Endothelial cell of umbilical vein (primary cell): ENCODE measurements at regions not wholly inside any gene's neighbourhood (a gene's known extent, or its start where the extent isn't known, plus 50 kb on each side); places are given as distances from the start of the nearest gene placed in this dataset.

Experiments
- BruUV-seq: library from RNA; stranded (reverse); fragments of 400-500 nt; replicated peaks from 2 replicates; lab custom pipeline; 2021; lab: Mats Ljungman, UMichigan
- CTCF ChIA-PET: fragments of 300-600, 350-600 bp; sonication (Branson Sonifier 250); formaldehyde crosslinking; loops from one replicate; lab custom pipeline; 2021; ENCODE audit warnings: antibody characterized with exemption, inconsistent platforms; lab: Charles Lee
- POLR2A ChIA-PET: fragments of 300-600, 350-600 bp; sonication (Branson Sonifier 250); formaldehyde crosslinking; loops from one replicate; lab custom pipeline; 2021; ENCODE audit warnings: antibody characterized with exemption, inconsistent platforms; lab: Charles Lee
- DNase-seq: peaks from one replicate; pipeline ENCODE4 v3.0.0-alpha.2; 2011; ENCODE audit warnings: low read depth, low spot score
- FAIRE-seq: peaks from 2 replicates; lab custom pipeline; 2011; peaks lifted over from hg19 to GRCh38; lab: Jason Lieb, UNC
- H2AFZ ChIP-seq: 2 replicates; pipeline ENCODE4 v1.6.0; 2012; ENCODE audit warnings: low read depth, low read length, control low read depth, inconsistent platforms
- H3K27ac ChIP-seq: 2 replicates; pipeline ENCODE4 v1.5.1; 2011; ENCODE audit warnings: low read depth, mild to moderate bottlenecking, control low read depth, low read length, moderate library complexity; ENCODE audit not compliant: insufficient read depth
- H3K27me3 ChIP-seq, 2 experiments: 2 replicates each; pipeline versions ENCODE4 v1.6.0 to v1.6.1; 2011; ENCODE audit warnings: low read length in 2 of 2, mixed read lengths in 1 of 2; ENCODE audit not compliant: control insufficient read depth in 2 of 2, insufficient read depth in 2 of 2
- H3K36me3 ChIP-seq, 2 experiments: 2 replicates in 1 of 2; 3 replicates in 1 of 2; pipeline ENCODE4 v1.5.1; 2011; ENCODE audit warnings: low read length in 2 of 2, mild to moderate bottlenecking in 1 of 2, moderate library complexity in 1 of 2; ENCODE audit not compliant: control insufficient read depth in 2 of 2, insufficient read depth in 2 of 2; ENCODE audit errors: extremely low read depth in 1 of 2
- H3K4me1 ChIP-seq: 3 replicates; pipeline ENCODE4 v1.5.1; 2011; ENCODE audit warnings: mild to moderate bottlenecking, low read length; ENCODE audit not compliant: control insufficient read depth, insufficient read depth; ENCODE audit errors: extremely low read depth
- H3K4me2 ChIP-seq: 2 replicates; pipeline ENCODE4 v1.6.1; 2011; ENCODE audit warnings: low read length, control low read depth, mixed read lengths; ENCODE audit not compliant: insufficient read depth
- H3K4me3 ChIP-seq, 3 experiments: fragments of 200-600 bp in 1 of 3; sonication (generic), shearing (Covaris generic) in 1 of 3; replicated peaks in 1 of 3; 2 replicates each; pipeline ENCODE4 v1.5.1; 2011 to 2016; ENCODE audit warnings: control low read depth in 3 of 3, low read length in 3 of 3, mild to moderate bottlenecking in 2 of 3, inconsistent platforms in 1 of 3, low read depth in 1 of 3, moderate library complexity in 1 of 3; ENCODE audit not compliant: insufficient read depth in 1 of 3
- H3K79me2 ChIP-seq: 2 replicates; pipeline ENCODE4 v1.6.0; 2012; ENCODE audit warnings: low read length, inconsistent platforms; ENCODE audit not compliant: control insufficient read depth, insufficient read depth
- H3K9ac ChIP-seq: replicated peaks from 2 replicates; pipeline ENCODE3; 2011; ENCODE audit warnings: low read length, control low read depth; ENCODE audit not compliant: insufficient read depth; ENCODE audit errors: extremely low read depth
- H3K9me1 ChIP-seq: replicated peaks from 3 replicates; pipeline ENCODE4 v1.6.0; 2011; ENCODE audit warnings: mild to moderate bottlenecking, low read length; ENCODE audit not compliant: control insufficient read depth, insufficient read depth; ENCODE audit errors: extremely low read depth
- H3K9me3 ChIP-seq: replicated peaks from 2 replicates; pipeline ENCODE4 v1.5.1; 2012; ENCODE audit warnings: low read length, inconsistent platforms; ENCODE audit not compliant: control insufficient read depth, insufficient read depth
- H4K20me1 ChIP-seq: replicated peaks from 2 replicates; pipeline ENCODE3; 2011; ENCODE audit warnings: mild to moderate bottlenecking, low read length; ENCODE audit not compliant: control insufficient read depth, insufficient read depth; ENCODE audit errors: extremely low read depth
- CTCF ChIP-seq, 2 donors: IDR thresholded peaks; 1 replicate in 1 of 2; 2 replicates in 1 of 2; pipeline ENCODE4 v1.5.1; 2011; ENCODE audit warnings: low read length in 2 of 2, mild to moderate bottlenecking in 2 of 2, moderate library complexity in 2 of 2, control low read depth in 1 of 2, inconsistent platforms in 1 of 2, low read depth in 1 of 2; ENCODE audit not compliant: insufficient read depth in 1 of 2; ENCODE audit errors: extremely low read depth in 1 of 2
- EZH2 ChIP-seq: IDR thresholded peaks from 2 replicates; pipeline ENCODE4 v1.6.1; 2012; ENCODE audit warnings: borderline replicate concordance, low read depth, mild to moderate bottlenecking, moderate library complexity, low read length, inconsistent platforms; ENCODE audit not compliant: severe bottlenecking
- FOS ChIP-seq: IDR thresholded peaks from 2 replicates; pipeline ENCODE4 v1.6.1; 2011; ENCODE audit warnings: mild to moderate bottlenecking, low read length, moderate library complexity, borderline replicate concordance; ENCODE audit not compliant: insufficient read depth
- GATA2 ChIP-seq: IDR thresholded peaks from 2 replicates; pipeline ENCODE4 v1.7.0; 2011; ENCODE audit warnings: low read depth, mild to moderate bottlenecking, moderate library complexity, mixed read lengths, low read length; ENCODE audit not compliant: insufficient read length, insufficient read depth
- JUN ChIP-seq: IDR thresholded peaks from 2 replicates; pipeline ENCODE4 v1.6.1; 2011; ENCODE audit warnings: borderline replicate concordance, low read depth; ENCODE audit not compliant: insufficient read length, insufficient read depth
- MAX ChIP-seq: IDR thresholded peaks from 2 replicates; pipeline ENCODE4 v1.6.1; 2011; ENCODE audit not compliant: insufficient read depth, insufficient read length
- MYC ChIP-seq: IDR thresholded peaks from one replicate; pipeline ENCODE4 v1.6.1; 2011; ENCODE audit warnings: mild to moderate bottlenecking, low read depth, low read length
- POLR2A ChIP-seq: IDR thresholded peaks from 2 replicates; pipeline ENCODE4 v1.6.1; 2012; ENCODE audit warnings: low read depth, mild to moderate bottlenecking, control low read depth, low read length
- POLR2AphosphoS5 ChIP-seq: IDR thresholded peaks from 2 replicates; pipeline ENCODE4 v1.6.1; 2012; ENCODE audit warnings: low read depth, mild to moderate bottlenecking, control low read depth, low read length, moderate library complexity; ENCODE audit not compliant: insufficient read depth
- dilution Hi-C: fragments of 300-500 bp; cut with MboI; formaldehyde crosslinking; loops from one replicate; pipeline ENCODE4 v1.15.0; 2019; ENCODE audit warnings: low sequenced_read_pairs; ENCODE audit not compliant: extremely low pct_ligation_motif_present
- intact Hi-C: fragments of 100-400 bp; cut with micrococcal nuclease; formaldehyde crosslinking; loops from one replicate; pipeline ENCODE4 v1.10.0; 2022

GRCh38 chr15:69790632-69791031, 307.1 kb downstream of the TLE3 start:
- no peaks in the 10 kb centered on the region for H3K9me1 ChIP-seq
- CTCF ChIA-PET = no interaction called here

More at GRCh38 chr15:69790632-69791031, 307.1 kb downstream of the TLE3 start:
- no peak for DNase-seq
- no peaks in the 10 kb centered on the region for H3K36me3 ChIP-seq
- H3K4me2 ChIP-seq = no peak overlapping the region
- H4K20me1 ChIP-seq = no peaks in the 10 kb centered on the region
- H3K79me2 ChIP-seq = no peaks in the 10 kb centered on the region
- H3K4me1 ChIP-seq = no peaks in the 10 kb centered on the region
- H3K9ac ChIP-seq = no peak overlapping the region
- dilution Hi-C loops = no loop called here
- no peaks in the 10 kb centered on the region for H3K9me3 ChIP-seq
- no peak overlapping the region for H3K27ac ChIP-seq
- no peaks in the 10 kb centered on the region for H3K27me3 ChIP-seq
- no peak overlapping the region for H2AFZ ChIP-seq
- no TSS peak for BruUV-seq
- intact Hi-C loops = no loop called here
- no peak for FAIRE-seq
- TF ChIP-seq FOS (no peak), CTCF (IDR thresholded peaks at IDR 0.05; ENCODE audit: extremely low read depth in 1 of 2, insufficient read depth in 1 of 2, low read depth in 1 of 2, low read length in 2 of 2) (no peak), MYC (no peak), EZH2 (no peak), JUN (no peak), GATA2 (no peak), POLR2A (no peak), MAX (no peak), POLR2AphosphoS5 (no peak)
- POLR2A ChIA-PET = no interaction called here
- H3K4me3 ChIP-seq = no peak overlapping the region
